ENCODE measurements at regions not wholly inside any gene's neighbourhood (a gene's known extent, or its start where the extent isn't known, plus 50 kb on each side); places are given as distances from the start of the nearest gene placed in this dataset.

DNA sequence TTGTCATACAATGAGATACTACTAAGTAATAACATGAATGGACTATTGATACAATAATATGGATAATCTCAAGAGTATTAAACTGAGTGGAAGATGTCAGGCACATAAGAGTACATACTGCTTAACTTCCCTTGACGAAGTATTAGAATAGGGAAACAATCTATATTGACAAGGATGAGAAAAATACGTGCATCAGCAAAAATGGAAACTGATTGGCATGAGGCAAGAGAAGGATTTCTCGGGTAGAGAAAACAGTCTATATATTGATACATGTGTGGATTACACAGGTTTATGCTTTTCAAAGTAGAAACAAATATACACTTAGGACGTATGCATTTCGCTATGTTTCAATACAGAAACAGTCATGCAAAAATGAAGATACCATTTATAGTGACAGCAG is 57.4 kb downstream of the PRR20E start:
- TF ChIP-seq POLR2A (IDR thresholded peaks at IDR 0.05) (no peak), POLR2AphosphoS5 (IDR thresholded peaks at IDR 0.05) (no peak), EP300 (IDR thresholded peaks at IDR 0.05) (no peak)
- TF ChIP-seq, protein P1, sequence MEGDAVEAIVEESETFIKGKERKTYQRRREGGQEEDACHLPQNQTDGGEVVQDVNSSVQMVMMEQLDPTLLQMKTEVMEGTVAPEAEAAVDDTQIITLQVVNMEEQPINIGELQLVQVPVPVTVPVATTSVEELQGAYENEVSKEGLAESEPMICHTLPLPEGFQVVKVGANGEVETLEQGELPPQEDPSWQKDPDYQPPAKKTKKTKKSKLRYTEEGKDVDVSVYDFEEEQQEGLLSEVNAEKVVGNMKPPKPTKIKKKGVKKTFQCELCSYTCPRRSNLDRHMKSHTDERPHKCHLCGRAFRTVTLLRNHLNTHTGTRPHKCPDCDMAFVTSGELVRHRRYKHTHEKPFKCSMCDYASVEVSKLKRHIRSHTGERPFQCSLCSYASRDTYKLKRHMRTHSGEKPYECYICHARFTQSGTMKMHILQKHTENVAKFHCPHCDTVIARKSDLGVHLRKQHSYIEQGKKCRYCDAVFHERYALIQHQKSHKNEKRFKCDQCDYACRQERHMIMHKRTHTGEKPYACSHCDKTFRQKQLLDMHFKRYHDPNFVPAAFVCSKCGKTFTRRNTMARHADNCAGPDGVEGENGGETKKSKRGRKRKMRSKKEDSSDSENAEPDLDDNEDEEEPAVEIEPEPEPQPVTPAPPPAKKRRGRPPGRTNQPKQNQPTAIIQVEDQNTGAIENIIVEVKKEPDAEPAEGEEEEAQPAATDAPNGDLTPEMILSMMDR (IDR thresholded peaks at IDR 0.05) = no peak
